A673 (cell line): ENCODE measurements at regions not wholly inside any gene's neighbourhood (a gene's known extent, or its start where the extent isn't known, plus 50 kb on each side); places are given as distances from the start of the nearest gene placed in this dataset.
"Not testable (repeated sequence)": the region's sequence is repeated elsewhere in the genome, so short reads cannot be mapped to it uniquely, and the experiment has no call there.

Experiments
- BruUV-seq: library from RNA; stranded (reverse); fragments of 400-500 nt; replicated peaks from 2 replicates; lab custom pipeline; 2021; lab: Mats Ljungman, UMichigan
- CTCF ChIA-PET: fragments of 300-600 bp; sonication (Branson Sonifier 250); formaldehyde crosslinking; loops from one replicate; lab custom pipeline; 2022; ENCODE audit warnings: antibody characterized with exemption; lab: Charles Lee
- POLR2A ChIA-PET: fragments of 300-600 bp; sonication (Branson Sonifier 250); formaldehyde crosslinking; loops from one replicate; lab custom pipeline; 2022; ENCODE audit warnings: antibody characterized with exemption; ENCODE audit not compliant: low non-redundant PET; lab: Charles Lee
- DNase-seq: peaks from one replicate; pipeline ENCODE4 v3.0.0-alpha.2; 2015; ENCODE audit warnings: low spot score
- H3K27ac ChIP-seq: fragments of 200-600 bp; sonication (generic); 2 replicates; pipeline ENCODE4 v1.5.1; 2016; ENCODE audit warnings: mixed run types, low read depth, mild to moderate bottlenecking, mixed read lengths, antibody characterized with exemption, low read length; ENCODE audit not compliant: poor library complexity, severe bottlenecking
- H3K27me3 ChIP-seq: fragments of 200-600 bp; sonication (generic); replicated peaks from 2 replicates; pipeline ENCODE4 v1.6.1; 2017; ENCODE audit warnings: mixed run types, low read depth, mild to moderate bottlenecking, mixed read lengths, antibody characterized with exemption, low read length; ENCODE audit not compliant: insufficient read depth, poor library complexity
- H3K36me3 ChIP-seq: fragments of 200-600 bp; sonication (generic); 2 replicates; pipeline ENCODE4 v1.6.1; 2016; ENCODE audit warnings: mixed run types, mild to moderate bottlenecking, mixed read lengths, antibody characterized with exemption, low read length; ENCODE audit not compliant: insufficient read depth, poor library complexity, severe bottlenecking
- H3K4me1 ChIP-seq: fragments of 200-600 bp; sonication (generic); 2 replicates; pipeline ENCODE4 v1.6.1; 2017; ENCODE audit warnings: mixed run types, mild to moderate bottlenecking, mixed read lengths, antibody characterized with exemption, low read length; ENCODE audit not compliant: insufficient read depth, poor library complexity, severe bottlenecking
- H3K4me3 ChIP-seq: fragments of 200-600 bp; sonication (generic); 2 replicates; pipeline ENCODE4 v1.5.1; 2016; ENCODE audit warnings: low read depth, mixed run types, mild to moderate bottlenecking, mixed read lengths, low read length; ENCODE audit not compliant: poor library complexity, severe bottlenecking
- H3K9me3 ChIP-seq: fragments of 200-600 bp; sonication (generic); 2 replicates; pipeline ENCODE4 v1.6.1; 2016; ENCODE audit warnings: mixed run types, low read depth, mild to moderate bottlenecking, mixed read lengths, antibody characterized with exemption, low read length; ENCODE audit not compliant: poor library complexity, severe bottlenecking
- CTCF ChIP-seq: fragments of 300-800, 200-600 bp; sonication (generic); conservative IDR thresholded peaks from 2 replicates; pipeline ENCODE4 v1.5.1; 2017; ENCODE audit warnings: low read depth, mild to moderate bottlenecking, antibody characterized with exemption, low read length, moderate library complexity, mixed read lengths
- EZH2 ChIP-seq: fragments of 200-600 bp; sonication (generic); IDR thresholded peaks from 2 replicates; pipeline ENCODE4 v1.6.1; 2017; ENCODE audit warnings: borderline replicate concordance, low read depth, mild to moderate bottlenecking, mixed read lengths, antibody characterized with exemption, low read length; ENCODE audit not compliant: poor library complexity, severe bottlenecking
- intact Hi-C: fragments of 100-400 bp; cut with micrococcal nuclease; formaldehyde crosslinking; loops from one replicate; pipeline ENCODE4 v1.10.0; 2022; ENCODE audit not compliant: unreplicated experiment

DNA sequence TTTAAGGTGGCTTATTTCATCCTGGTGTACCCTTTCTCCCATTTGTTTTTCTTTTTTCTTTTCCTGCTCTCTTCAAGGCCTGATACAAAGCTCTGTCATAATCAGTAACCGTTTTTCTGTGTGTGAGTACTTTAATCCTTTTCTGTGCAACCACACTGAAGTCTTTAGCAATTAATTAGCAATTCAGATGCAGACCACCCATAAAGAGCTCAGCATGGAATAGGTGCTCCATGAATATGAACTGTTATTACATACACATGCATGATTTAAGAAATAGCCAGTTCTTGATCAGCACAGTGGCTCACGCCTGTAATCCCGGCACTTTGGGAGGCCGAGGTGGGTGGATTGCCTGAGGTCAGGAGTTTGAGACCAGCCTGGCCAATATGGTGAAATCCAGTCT is 1386.6 kb downstream of the AACS start:
- Histone ChIP-seq H3K4me3 (no peak overlapping the region), H3K27me3 (no peaks in the 10 kb centered on the region), H3K4me1 (peaks cover 17% of the 10 kb centered on the region), H3K27ac (no peak overlapping the region), H3K9me3 (no peaks in the 10 kb centered on the region), H3K36me3 (no peaks in the 10 kb centered on the region)
- ChIA-PET CTCF (no interaction called here), POLR2A (interaction anchor here (0.7 kb wide), 1 partner anchor 128 kb away, joined by 4 read pairs; no protein-coding TSS in a partner anchor)
- no TSS peak for BruUV-seq
- no peak for TF ChIP-seq EZH2
- TF ChIP-seq CTCF, result no peak
- DNase-seq, result peak; percentile 19
- intact Hi-C loops, result no loop called here

GRCh38 chr12:126452686-126453085 is 1387.5 kb downstream of the AACS start:
- DNase-seq, H3K27me3 ChIP-seq, CTCF ChIA-PET, H3K9me3 ChIP-seq, BruUV-seq, intact Hi-C loops, H3K27ac ChIP-seq, POLR2A ChIA-PET, H3K4me3 ChIP-seq, H3K36me3 ChIP-seq: not testable (repeated sequence)
- H3K4me1 ChIP-seq, result peaks cover 17% of the 10 kb centered on the region

GRCh38 chr12:126454581-126454980 is 1389.3 kb downstream of the AACS start:
- ChIA-PET CTCF (no interaction called here), POLR2A (no interaction called here)
- Histone ChIP-seq H3K4me1 (peaks cover 17% of the 10 kb centered on the region), H3K9me3 (no peaks in the 10 kb centered on the region), H3K27me3 (no peaks in the 10 kb centered on the region), H3K36me3 (no peaks in the 10 kb centered on the region), H3K27ac (peak overlapping the region; percentile 66), H3K4me3 (no peak overlapping the region)
- peak; percentile 47 for DNase-seq
- no peak for TF ChIP-seq EZH2
- no peak for TF ChIP-seq CTCF
- intact Hi-C loops, result no loop called here
- no TSS peak for BruUV-seq

DNA sequence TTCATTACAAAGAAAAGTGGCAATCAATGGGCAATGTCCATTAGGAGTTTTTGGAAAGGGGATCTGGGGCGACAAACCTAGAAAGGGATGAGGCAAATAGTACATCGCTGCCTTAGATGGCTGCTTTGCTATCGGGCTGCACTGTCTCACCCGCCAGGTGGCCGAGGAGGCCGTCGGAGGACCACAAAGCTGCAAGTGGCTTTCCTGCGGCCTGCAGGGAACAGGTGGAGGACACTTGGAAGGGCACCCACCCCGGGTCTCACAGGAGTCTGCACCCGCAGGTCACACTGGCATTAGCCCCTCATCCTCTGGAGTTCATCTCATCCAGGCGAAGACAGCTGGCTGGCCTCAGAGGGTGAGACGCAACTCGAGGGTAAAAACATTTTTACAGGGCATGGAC is 1392.5 kb downstream of the AACS start:
- intact Hi-C loops, result no loop called here
- Histone ChIP-seq H3K27me3 (no peaks in the 10 kb centered on the region), H3K27ac (no peak overlapping the region), H3K4me3 (no peak overlapping the region), H3K4me1 (peaks cover 11% of the 10 kb centered on the region), H3K36me3 (no peaks in the 10 kb centered on the region), H3K9me3 (no peaks in the 10 kb centered on the region)
- TF ChIP-seq EZH2 (no peak), CTCF (no peak)
- POLR2A ChIA-PET, result no interaction called here
- no TSS peak for BruUV-seq
- no peak for DNase-seq
- CTCF ChIA-PET, result no interaction called here
